ENCODE measurements at regions not wholly inside any gene's neighbourhood (a gene's known extent, or its start where the extent isn't known, plus 50 kb on each side); places are given as distances from the start of the nearest gene placed in this dataset.

- no peak for TF ChIP-seq FOXA1 (IDR thresholded peaks at IDR 0.05)
- no peak for TF ChIP-seq ZNF384 (IDR thresholded peaks at IDR 0.05)
- no peak for TF ChIP-seq NFRKB (IDR thresholded peaks at IDR 0.05)
- no peak for TF ChIP-seq SP1 (IDR thresholded peaks at IDR 0.05)
- no peak for TF ChIP-seq L3MBTL2 (conservative IDR thresholded peaks at IDR 0.05)
- TF ChIP-seq FOXM1 (IDR thresholded peaks at IDR 0.05; ENCODE audit: borderline replicate concordance), result no peak
- TF ChIP-seq SUZ12 (IDR thresholded peaks at IDR 0.05), result no peak
- TF ChIP-seq ARNT (IDR thresholded peaks at IDR 0.05), result no peak
- no peak for TF ChIP-seq CTBP1 (IDR thresholded peaks at IDR 0.05; ENCODE audit: borderline replicate concordance)
- no peak for TF ChIP-seq HDGF (IDR thresholded peaks at IDR 0.05; ENCODE audit: borderline replicate concordance)
- TF ChIP-seq FOXK2 (IDR thresholded peaks at IDR 0.05), result no peak
- TF ChIP-seq BHLHE40 (IDR thresholded peaks at IDR 0.05; ENCODE audit: borderline replicate concordance), result no peak
- no peak for TF ChIP-seq ELF4 (IDR thresholded peaks at IDR 0.05)
Observed at GRCh38 chr14:82009993-82010392, 476.3 kb upstream of the SEL1L start.
